ENCODE measurements at regions not wholly inside any gene's neighbourhood (a gene's known extent, or its start where the extent isn't known, plus 50 kb on each side); places are given as distances from the start of the nearest gene placed in this dataset.

DNA sequence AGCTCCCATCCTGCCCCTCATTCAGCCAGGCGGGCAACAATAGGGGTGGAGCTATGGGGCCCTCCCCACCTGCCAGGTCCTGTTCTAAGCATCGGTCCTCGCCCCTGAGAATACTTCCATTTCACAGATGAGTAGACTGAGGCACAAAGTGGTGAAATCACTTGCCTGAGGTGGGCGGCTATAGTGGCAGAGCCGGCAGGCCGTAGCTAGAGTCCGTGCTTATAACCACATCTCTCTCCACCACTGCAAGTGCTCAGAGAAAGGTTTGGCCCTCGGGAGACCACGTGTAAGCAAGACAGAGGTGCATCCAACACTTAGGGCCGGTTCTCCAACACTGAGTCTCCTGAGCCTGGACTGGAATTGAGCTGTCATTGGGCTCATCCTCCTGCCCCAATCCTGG, 145.8 kb upstream of the UNC5B start:
- TF ChIP-seq EP300 (IDR thresholded peaks at IDR 0.05) (no peak), POLR2A (IDR thresholded peaks at IDR 0.05; ENCODE audit: low read depth) (no peak), POLR2AphosphoS5 (IDR thresholded peaks at IDR 0.05) (no peak)
- TF ChIP-seq, protein P1, sequence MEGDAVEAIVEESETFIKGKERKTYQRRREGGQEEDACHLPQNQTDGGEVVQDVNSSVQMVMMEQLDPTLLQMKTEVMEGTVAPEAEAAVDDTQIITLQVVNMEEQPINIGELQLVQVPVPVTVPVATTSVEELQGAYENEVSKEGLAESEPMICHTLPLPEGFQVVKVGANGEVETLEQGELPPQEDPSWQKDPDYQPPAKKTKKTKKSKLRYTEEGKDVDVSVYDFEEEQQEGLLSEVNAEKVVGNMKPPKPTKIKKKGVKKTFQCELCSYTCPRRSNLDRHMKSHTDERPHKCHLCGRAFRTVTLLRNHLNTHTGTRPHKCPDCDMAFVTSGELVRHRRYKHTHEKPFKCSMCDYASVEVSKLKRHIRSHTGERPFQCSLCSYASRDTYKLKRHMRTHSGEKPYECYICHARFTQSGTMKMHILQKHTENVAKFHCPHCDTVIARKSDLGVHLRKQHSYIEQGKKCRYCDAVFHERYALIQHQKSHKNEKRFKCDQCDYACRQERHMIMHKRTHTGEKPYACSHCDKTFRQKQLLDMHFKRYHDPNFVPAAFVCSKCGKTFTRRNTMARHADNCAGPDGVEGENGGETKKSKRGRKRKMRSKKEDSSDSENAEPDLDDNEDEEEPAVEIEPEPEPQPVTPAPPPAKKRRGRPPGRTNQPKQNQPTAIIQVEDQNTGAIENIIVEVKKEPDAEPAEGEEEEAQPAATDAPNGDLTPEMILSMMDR (IDR thresholded peaks at IDR 0.05) = no peak
- WGBS = 86% methylated on average over 10 of the region's 10 CpGs
- Histone ChIP-seq H3K27ac (replicated peaks in 1 of 4) (no peak overlapping the region), H3K4me1 (peaks cover 0 to 14% (median 6%) of the 10 kb centered on the region in 4 donors), H3K36me3 (no peaks in the 10 kb centered on the region), H3K9me3 (no peaks in the 10 kb centered on the region), H3K4me3 (no peak overlapping the region), H3K27me3 (no peaks in the 10 kb centered on the region)
- intact Hi-C loops (cut with DNase I) = no loop called here
- DNase-seq (ENCODE audit: extremely low spot score) = no peak

- Histone ChIP-seq H3K9me3 (no peaks in the 10 kb centered on the region), H3K27me3 (no peaks in the 10 kb centered on the region), H3K27ac (replicated peaks in 1 of 4) (no peak overlapping the region), H3K4me1 (peaks cover 0 to 14% (median 6%) of the 10 kb centered on the region in 4 donors), H3K4me3 (no peak overlapping the region), H3K36me3 (no peaks in the 10 kb centered on the region)
- 52% methylated on average over 15 of the region's 19 CpGs for WGBS
- DNase-seq (ENCODE audit: extremely low spot score) = no peak
- intact Hi-C loops (cut with DNase I) = no loop called here
- TF ChIP-seq EP300 (IDR thresholded peaks at IDR 0.05) (no peak), POLR2A (IDR thresholded peaks at IDR 0.05; ENCODE audit: low read depth) (no peak), POLR2AphosphoS5 (IDR thresholded peaks at IDR 0.05) (no peak)
- TF ChIP-seq, protein P1 (IDR thresholded peaks at IDR 0.05) = no peak
Observed at GRCh38 chr10:71067098-71067740, 145.2 kb upstream of the UNC5B start.

- Histone ChIP-seq H3K27ac (replicated peaks in 1 of 4) (no peak overlapping the region), H3K27me3 (no peaks in the 10 kb centered on the region), H3K9me3 (no peaks in the 10 kb centered on the region), H3K4me1 (peaks cover 0 to 14% (median 6%) of the 10 kb centered on the region in 4 donors), H3K4me3 (no peak overlapping the region), H3K36me3 (no peaks in the 10 kb centered on the region)
- no peak for TF ChIP-seq EP300 (IDR thresholded peaks at IDR 0.05)
- no peak for TF ChIP-seq POLR2A (IDR thresholded peaks at IDR 0.05; ENCODE audit: low read depth)
- TF ChIP-seq POLR2AphosphoS5 (IDR thresholded peaks at IDR 0.05) = no peak
- TF ChIP-seq, protein P1 (IDR thresholded peaks at IDR 0.05) = no peak
- intact Hi-C loops (cut with DNase I) = no loop called here
- no peak for DNase-seq (ENCODE audit: extremely low spot score)
- 70% methylated on average over 6 of the region's 6 CpGs for WGBS
Observed at GRCh38 chr10:71068861-71069271, 143.5 kb upstream of the UNC5B start.

- TF ChIP-seq POLR2A (IDR thresholded peaks at IDR 0.05; ENCODE audit: low read depth) = no peak
- TF ChIP-seq POLR2AphosphoS5 (IDR thresholded peaks at IDR 0.05) = no peak
- TF ChIP-seq, protein P1 (IDR thresholded peaks at IDR 0.05) = no peak
- TF ChIP-seq EP300 (IDR thresholded peaks at IDR 0.05) = no peak
- H3K36me3 ChIP-seq = no peaks in the 10 kb centered on the region
- no peak overlapping the region for H3K4me3 ChIP-seq
- no peak overlapping the region for H3K27ac ChIP-seq (replicated peaks in 1 of 4)
- H3K4me1 ChIP-seq = peaks cover 0 to 10% (median 3%) of the 10 kb centered on the region in 4 donors
- intact Hi-C loops (cut with DNase I) = no loop called here
- WGBS = 86% methylated on average over 12 of the region's 24 CpGs
- no peaks in the 10 kb centered on the region for H3K27me3 ChIP-seq
- no peaks in the 10 kb centered on the region for H3K9me3 ChIP-seq
- DNase-seq (ENCODE audit: extremely low spot score) = no peak
Observed at GRCh38 chr10:71069909-71070666, 142.3 kb upstream of the UNC5B start.
